ENCODE measurements at regions not wholly inside any gene's neighbourhood (a gene's known extent, or its start where the extent isn't known, plus 50 kb on each side); places are given as distances from the start of the nearest gene placed in this dataset.

DNA sequence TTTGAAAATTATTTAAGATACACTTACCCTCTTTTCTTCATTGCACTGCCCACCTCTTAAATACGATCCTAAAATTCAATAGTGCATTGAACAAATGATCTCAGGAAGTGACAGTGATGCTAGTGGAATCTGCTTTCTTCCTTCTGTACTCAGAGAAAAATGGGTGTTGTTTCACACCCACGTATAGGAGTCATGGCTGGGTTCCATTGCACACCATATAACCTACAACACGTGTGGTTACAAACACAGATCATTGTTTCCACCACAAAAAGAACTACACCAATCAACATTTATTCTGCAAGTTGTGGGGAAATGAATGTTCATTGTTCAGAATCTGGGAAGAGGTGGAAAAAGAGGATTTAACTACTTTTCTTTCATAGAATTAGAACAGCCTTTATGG is 275.9 kb downstream of the MAN2A1 start:
- Histone ChIP-seq H3K4me1 (no peaks in the 10 kb centered on the region), H3K36me3 (no peaks in the 10 kb centered on the region), H3K4me3 (no peak overlapping the region), H3K27me3 (no peaks in the 10 kb centered on the region), H3K9me3 (no peaks in the 10 kb centered on the region), H3K27ac (no peak overlapping the region)
- no peak for TF ChIP-seq POLR2A (IDR thresholded peaks at IDR 0.05)
- TF ChIP-seq, protein P1, sequence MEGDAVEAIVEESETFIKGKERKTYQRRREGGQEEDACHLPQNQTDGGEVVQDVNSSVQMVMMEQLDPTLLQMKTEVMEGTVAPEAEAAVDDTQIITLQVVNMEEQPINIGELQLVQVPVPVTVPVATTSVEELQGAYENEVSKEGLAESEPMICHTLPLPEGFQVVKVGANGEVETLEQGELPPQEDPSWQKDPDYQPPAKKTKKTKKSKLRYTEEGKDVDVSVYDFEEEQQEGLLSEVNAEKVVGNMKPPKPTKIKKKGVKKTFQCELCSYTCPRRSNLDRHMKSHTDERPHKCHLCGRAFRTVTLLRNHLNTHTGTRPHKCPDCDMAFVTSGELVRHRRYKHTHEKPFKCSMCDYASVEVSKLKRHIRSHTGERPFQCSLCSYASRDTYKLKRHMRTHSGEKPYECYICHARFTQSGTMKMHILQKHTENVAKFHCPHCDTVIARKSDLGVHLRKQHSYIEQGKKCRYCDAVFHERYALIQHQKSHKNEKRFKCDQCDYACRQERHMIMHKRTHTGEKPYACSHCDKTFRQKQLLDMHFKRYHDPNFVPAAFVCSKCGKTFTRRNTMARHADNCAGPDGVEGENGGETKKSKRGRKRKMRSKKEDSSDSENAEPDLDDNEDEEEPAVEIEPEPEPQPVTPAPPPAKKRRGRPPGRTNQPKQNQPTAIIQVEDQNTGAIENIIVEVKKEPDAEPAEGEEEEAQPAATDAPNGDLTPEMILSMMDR (IDR thresholded peaks at IDR 0.05 in 4 of 5, conservative IDR thresholded peaks at IDR 0.05 in 1 of 5): no peak
- in situ Hi-C loops (cut with MboI; ENCODE audit: low sequenced_read_pairs in 4 of 4): no loop called here
- DNase-seq (no peak), ATAC-seq (no peak)
- intact Hi-C loops (cut with DNase I; ENCODE audit: low total_unique reads): no loop called here

DNA sequence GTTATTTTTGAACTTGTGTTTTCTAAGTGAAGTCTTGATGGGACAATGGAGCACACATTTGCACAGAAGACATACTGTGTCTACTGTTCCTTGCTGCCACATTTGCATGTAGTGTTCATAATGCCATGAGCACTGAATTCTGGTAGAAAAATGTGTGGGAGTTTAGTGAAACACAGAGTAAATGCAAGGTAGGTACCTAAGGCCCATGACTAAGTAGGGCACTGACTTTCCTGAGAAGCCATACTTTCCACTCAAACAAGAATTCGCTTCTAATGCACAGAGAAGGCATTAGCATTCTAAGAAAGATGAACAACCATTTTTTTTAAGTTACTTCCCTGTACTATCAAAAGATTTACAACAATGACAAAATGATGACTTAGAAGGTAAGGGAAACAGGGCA is 282.2 kb downstream of the MAN2A1 start:
- Histone ChIP-seq H3K4me3 (no peak overlapping the region), H3K27ac (no peak overlapping the region), H3K9me3 (no peaks in the 10 kb centered on the region), H3K36me3 (no peaks in the 10 kb centered on the region), H3K4me1 (no peaks in the 10 kb centered on the region), H3K27me3 (no peaks in the 10 kb centered on the region)
- DNase-seq (no peak), ATAC-seq (no peak)
- intact Hi-C loops (cut with DNase I; ENCODE audit: low total_unique reads) (no loop called here), in situ Hi-C loops (cut with MboI; ENCODE audit: low sequenced_read_pairs in 4 of 4) (no loop called here)
- TF ChIP-seq POLR2A (IDR thresholded peaks at IDR 0.05): no peak
- TF ChIP-seq, protein P1 (IDR thresholded peaks at IDR 0.05 in 4 of 5, conservative IDR thresholded peaks at IDR 0.05 in 1 of 5): no peak

- ATAC-seq: no peak
Measured at GRCh38 chr5:109981979-109982378, 292.3 kb downstream of the MAN2A1 start.

GRCh38 chr5:109982966-109983534 is 293.3 kb downstream of the MAN2A1 start:
- Histone ChIP-seq H3K36me3 (no peaks in the 10 kb centered on the region), H3K4me1 (peaks cover 7 to 8% of the 10 kb centered on the region in 2 donors), H3K9me3 (no peaks in the 10 kb centered on the region), H3K27me3 (no peaks in the 10 kb centered on the region), H3K4me3 (no peak overlapping the region), H3K27ac (no peak overlapping the region)
- ATAC-seq: no peak
- TF ChIP-seq POLR2A (IDR thresholded peaks at IDR 0.05): no peak
- TF ChIP-seq, protein P1 (IDR thresholded peaks at IDR 0.05 in 4 of 5, conservative IDR thresholded peaks at IDR 0.05 in 1 of 5): no peak
- in situ Hi-C loops (cut with MboI; ENCODE audit: low sequenced_read_pairs in 4 of 4): no loop called here
- intact Hi-C loops (cut with DNase I; ENCODE audit: low total_unique reads): no loop called here
- no peak for DNase-seq

More at GRCh38 chr5:109981979-109982378, 292.3 kb downstream of the MAN2A1 start:
- no peaks in the 10 kb centered on the region for H3K36me3 ChIP-seq
- no peaks in the 10 kb centered on the region for H3K9me3 ChIP-seq
- peaks cover 0 to 1% of the 10 kb centered on the region in 2 donors for H3K4me1 ChIP-seq
- no peak for TF ChIP-seq POLR2A (IDR thresholded peaks at IDR 0.05)
- TF ChIP-seq, protein P1 (IDR thresholded peaks at IDR 0.05 in 4 of 5, conservative IDR thresholded peaks at IDR 0.05 in 1 of 5): no peak
- DNase-seq: no peak
- no peak overlapping the region for H3K4me3 ChIP-seq
- in situ Hi-C loops (cut with MboI; ENCODE audit: low sequenced_read_pairs in 4 of 4) (no loop called here), intact Hi-C loops (cut with DNase I; ENCODE audit: low total_unique reads) (no loop called here)
- H3K27me3 ChIP-seq: no peaks in the 10 kb centered on the region
- no peak overlapping the region for H3K27ac ChIP-seq

DNA sequence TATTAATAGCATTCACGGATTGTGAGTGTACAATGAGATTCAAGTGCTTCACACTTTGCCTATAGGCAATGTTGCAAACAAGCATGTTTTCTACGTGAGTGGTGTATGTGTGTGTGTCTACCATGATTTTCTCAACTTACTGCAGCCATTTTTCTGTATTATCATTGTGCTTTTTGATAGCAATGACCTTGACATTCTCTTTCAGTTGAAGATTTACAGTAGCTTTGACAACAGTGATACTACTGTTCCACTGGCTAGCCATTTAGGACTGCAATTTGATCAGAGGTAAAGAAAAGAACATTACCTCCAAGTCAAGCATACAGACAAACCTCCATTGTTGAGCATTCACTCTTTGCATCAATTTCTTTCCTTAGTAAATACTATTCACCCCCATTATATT is 297.0 kb downstream of the MAN2A1 start:
- intact Hi-C loops (cut with DNase I; ENCODE audit: low total_unique reads) (no loop called here), in situ Hi-C loops (cut with MboI; ENCODE audit: low sequenced_read_pairs in 4 of 4) (no loop called here)
- Histone ChIP-seq H3K9me3 (no peaks in the 10 kb centered on the region), H3K4me1 (peaks cover 9 to 12% of the 10 kb centered on the region in 2 donors), H3K36me3 (no peaks in the 10 kb centered on the region), H3K27ac (no peak overlapping the region), H3K27me3 (no peaks in the 10 kb centered on the region), H3K4me3 (no peak overlapping the region)
- no peak for DNase-seq
- TF ChIP-seq POLR2A (IDR thresholded peaks at IDR 0.05): no peak
- TF ChIP-seq, protein P1 (IDR thresholded peaks at IDR 0.05 in 4 of 5, conservative IDR thresholded peaks at IDR 0.05 in 1 of 5): no peak
- ATAC-seq: no peak
